Body of pancreas (tissue), 4 donors: ENCODE measurements at regions not wholly inside any gene's neighbourhood (a gene's known extent, or its start where the extent isn't known, plus 50 kb on each side); places are given as distances from the start of the nearest gene placed in this dataset.

Source experiments
- ATAC-seq: fragments of 150-250 bp; one replicate; pipeline ENCODE4 v1.9.1; 2016
- DNase-seq, 4 donors: peaks; one replicate each; pipeline ENCODE4 v3.0.0-alpha.2; 2019
- H3K27ac ChIP-seq, 4 donors: fragments of 200-600 bp; sonication (generic); 1 replicate in 3 of 4; 2 replicates in 1 of 4; pipeline versions ENCODE4 v1.5.1 to v1.6.1; 2016 to 2019; ENCODE audit warnings: mild to moderate bottlenecking in 1 of 4, mixed read lengths in 1 of 4, moderate library complexity in 1 of 4
- H3K27me3 ChIP-seq, 2 donors: fragments of 200-600 bp; sonication (generic); one replicate each; pipeline ENCODE4 v1.6.0; 2016; ENCODE audit warnings: mild to moderate bottlenecking in 1 of 2
- H3K36me3 ChIP-seq, 2 donors: fragments of 200-600 bp; sonication (generic); replicated peaks in 1 of 2; 2 replicates each; pipeline ENCODE4 v1.5.1; 2016; ENCODE audit warnings: low read depth in 2 of 2; ENCODE audit not compliant: insufficient read depth in 1 of 2
- H3K4me1 ChIP-seq: fragments of 200-600 bp; sonication (generic); one replicate; pipeline ENCODE4 v1.6.0; 2016
- H3K4me3 ChIP-seq, 2 donors: fragments of 200-600 bp; sonication (generic); 1 replicate in 1 of 2; 2 replicates in 1 of 2; pipeline ENCODE4 v1.5.1; 2016 to 2019
- H3K9me3 ChIP-seq, 3 donors: fragments of 200-600 bp; sonication (generic); 1 replicate in 2 of 3; 2 replicates in 1 of 3; pipeline ENCODE4 v1.5.1; 2016
- CTCF ChIP-seq, 7 experiments: fragments of 450-650 bp in 4 of 7; fragments of 200-600 bp in 3 of 7; sonication (generic) in 3 of 7; IDR thresholded peaks; one replicate each; pipeline ENCODE4 v1.5.1; 2016 to 2019; ENCODE audit warnings: antibody characterized with exemption in 7 of 7
- POLR2A ChIP-seq, 3 donors: fragments of 450-650 bp; IDR thresholded peaks; one replicate each; pipeline ENCODE4 v1.6.1; 2016; ENCODE audit warnings: antibody characterized with exemption in 3 of 3, mild to moderate bottlenecking in 2 of 3
- WGBS, 2 donors: methylation state at CpG; one replicate each; pipeline ENCODE4 v1.1.5; 2017; 5-methylcytosine and 5-hydroxymethylcytosine counted together
- intact Hi-C: fragments of 100-400 bp; cut with DNase I; formaldehyde crosslinking; loops from one replicate; pipeline ENCODE4 v1.15.1; 2023

GRCh38 chr14:43198465-43198864, 1308.6 kb downstream of the FSCB start:
- H3K27ac ChIP-seq = no peak overlapping the region
- H3K4me3 ChIP-seq = no peak overlapping the region
- H3K9me3 ChIP-seq = no peaks in the 10 kb centered on the region
- no peak for TF ChIP-seq POLR2A (IDR thresholded peaks at IDR 0.05)
- no peak for TF ChIP-seq CTCF (IDR thresholded peaks at IDR 0.05)
- 53 to 56% methylated on average over 2 of the region's 2 CpGs for WGBS, 2 donors
- ATAC-seq (no peak), DNase-seq (no peak)
- no peaks in the 10 kb centered on the region for H3K27me3 ChIP-seq
- no peaks in the 10 kb centered on the region for H3K36me3 ChIP-seq
- intact Hi-C loops = no loop called here
- no peaks in the 10 kb centered on the region for H3K4me1 ChIP-seq

GRCh38 chr14:43184540-43184939, 1322.5 kb downstream of the FSCB start:
- H3K36me3 ChIP-seq = no peaks in the 10 kb centered on the region
- DNase-seq (no peak), ATAC-seq (no peak)
- no peak overlapping the region for H3K4me3 ChIP-seq
- H3K9me3 ChIP-seq = no peaks in the 10 kb centered on the region
- TF ChIP-seq CTCF (IDR thresholded peaks at IDR 0.05) (no peak), POLR2A (IDR thresholded peaks at IDR 0.05) (no peak)
- no peaks in the 10 kb centered on the region for H3K27me3 ChIP-seq
- intact Hi-C loops = no loop called here
- no peak overlapping the region for H3K27ac ChIP-seq
- H3K4me1 ChIP-seq = no peaks in the 10 kb centered on the region
- WGBS, 2 donors = 67 to 84% methylated on average over 3 of the region's 3 CpGs

GRCh38 chr14:43183916-43184315, 1323.2 kb downstream of the FSCB start:
- no peak overlapping the region for H3K27ac ChIP-seq
- H3K4me1 ChIP-seq = no peaks in the 10 kb centered on the region
- 79 to 80% methylated on average over 3 of the region's 3 CpGs for WGBS, 2 donors
- intact Hi-C loops = no loop called here
- H3K27me3 ChIP-seq = no peaks in the 10 kb centered on the region
- H3K9me3 ChIP-seq = no peaks in the 10 kb centered on the region
- TF ChIP-seq POLR2A (IDR thresholded peaks at IDR 0.05) = no peak
- ATAC-seq (no peak), DNase-seq (no peak)
- no peaks in the 10 kb centered on the region for H3K36me3 ChIP-seq
- no peak overlapping the region for H3K4me3 ChIP-seq

GRCh38 chr14:43175896-43176295, 1331.2 kb downstream of the FSCB start:
- WGBS, 2 donors = 55 to 84% methylated on average over 2 of the region's 2 CpGs
- H3K4me3 ChIP-seq = no peak overlapping the region
- H3K27me3 ChIP-seq = no peaks in the 10 kb centered on the region
- DNase-seq (no peak), ATAC-seq (no peak)
- no peak overlapping the region for H3K27ac ChIP-seq
- no peaks in the 10 kb centered on the region for H3K9me3 ChIP-seq
- no peaks in the 10 kb centered on the region for H3K36me3 ChIP-seq
- TF ChIP-seq CTCF (IDR thresholded peaks at IDR 0.05) = no peak
- no peak for TF ChIP-seq POLR2A (IDR thresholded peaks at IDR 0.05)
- no peaks in the 10 kb centered on the region for H3K4me1 ChIP-seq
- intact Hi-C loops = no loop called here

- no peak for TF ChIP-seq POLR2A (IDR thresholded peaks at IDR 0.05)
- no peak for TF ChIP-seq CTCF (IDR thresholded peaks at IDR 0.05)
- no peaks in the 10 kb centered on the region for H3K4me1 ChIP-seq
- no peak overlapping the region for H3K4me3 ChIP-seq
- DNase-seq (no peak), ATAC-seq (no peak)
- no peak overlapping the region for H3K27ac ChIP-seq
- H3K27me3 ChIP-seq = no peaks in the 10 kb centered on the region
- no peaks in the 10 kb centered on the region for H3K36me3 ChIP-seq
- intact Hi-C loops = no loop called here
- H3K9me3 ChIP-seq = no peaks in the 10 kb centered on the region
Measured at GRCh38 chr14:43172899-43173548, 1334.1 kb downstream of the FSCB start.
